ENCODE measurements at regions not wholly inside any gene's neighbourhood (a gene's known extent, or its start where the extent isn't known, plus 50 kb on each side); places are given as distances from the start of the nearest gene placed in this dataset.

GRCh38 chr14:22336031-22336430 is 253.0 kb downstream of the DAD1 start:
- Histone ChIP-seq H3K36me3 (no peaks in the 10 kb centered on the region), H3K27me3 (no peaks in the 10 kb centered on the region), H3K4me1 (ENCODE audit: low read depth) (no peaks in the 10 kb centered on the region), H3K9me3 (ENCODE audit: low read depth) (no peaks in the 10 kb centered on the region), H3K4me3 (no peak overlapping the region), H3K27ac (no peak overlapping the region)
- no peak for TF ChIP-seq CTCF (IDR thresholded peaks at IDR 0.05; ENCODE audit: low read depth, low read length)
- no peak for DNase-seq (ENCODE audit: low read depth in 1 of 2, low spot score in 1 of 2)

GRCh38 chr14:22334627-22335026 is 254.4 kb downstream of the DAD1 start:
- H3K27ac ChIP-seq = no peak overlapping the region
- no peaks in the 10 kb centered on the region for H3K27me3 ChIP-seq
- no peaks in the 10 kb centered on the region for H3K36me3 ChIP-seq
- H3K9me3 ChIP-seq (ENCODE audit: low read depth) = no peaks in the 10 kb centered on the region
- DNase-seq (ENCODE audit: low read depth in 1 of 2, low spot score in 1 of 2) = no peak
- no peaks in the 10 kb centered on the region for H3K4me1 ChIP-seq (ENCODE audit: low read depth)
- H3K4me3 ChIP-seq = no peak overlapping the region
- no peak for TF ChIP-seq CTCF (IDR thresholded peaks at IDR 0.05; ENCODE audit: low read depth, low read length)

GRCh38 chr14:22334275-22334577 is 254.8 kb downstream of the DAD1 start:
- H3K36me3 ChIP-seq = no peaks in the 10 kb centered on the region
- no peak for TF ChIP-seq CTCF (IDR thresholded peaks at IDR 0.05; ENCODE audit: low read depth, low read length)
- H3K27ac ChIP-seq = no peak overlapping the region
- H3K9me3 ChIP-seq (ENCODE audit: low read depth) = no peaks in the 10 kb centered on the region
- H3K4me3 ChIP-seq = no peak overlapping the region
- H3K27me3 ChIP-seq = no peaks in the 10 kb centered on the region
- DNase-seq (ENCODE audit: low read depth in 1 of 2, low spot score in 1 of 2) = no peak
- no peaks in the 10 kb centered on the region for H3K4me1 ChIP-seq (ENCODE audit: low read depth)

GRCh38 chr14:22333422-22334274 is 255.4 kb downstream of the DAD1 start:
- H3K4me3 ChIP-seq = no peak overlapping the region
- peak in 1 of 2 donors; percentile 50 for DNase-seq (ENCODE audit: low read depth in 1 of 2, low spot score in 1 of 2)
- no peak overlapping the region for H3K27ac ChIP-seq
- no peaks in the 10 kb centered on the region for H3K9me3 ChIP-seq (ENCODE audit: low read depth)
- no peak for TF ChIP-seq CTCF (IDR thresholded peaks at IDR 0.05; ENCODE audit: low read depth, low read length)
- H3K36me3 ChIP-seq = no peaks in the 10 kb centered on the region
- H3K4me1 ChIP-seq (ENCODE audit: low read depth) = no peaks in the 10 kb centered on the region
- H3K27me3 ChIP-seq = no peaks in the 10 kb centered on the region

- Histone ChIP-seq H3K4me1 (ENCODE audit: low read depth) (no peaks in the 10 kb centered on the region), H3K36me3 (no peaks in the 10 kb centered on the region), H3K27me3 (no peaks in the 10 kb centered on the region), H3K4me3 (no peak overlapping the region), H3K27ac (no peak overlapping the region), H3K9me3 (ENCODE audit: low read depth) (no peaks in the 10 kb centered on the region)
- DNase-seq (ENCODE audit: low read depth in 1 of 2, low spot score in 1 of 2) = peak in 1 of 2 donors; percentile 2
- TF ChIP-seq CTCF (IDR thresholded peaks at IDR 0.05; ENCODE audit: low read depth, low read length) = no peak
Measured at GRCh38 chr14:22332686-22333421, 256.2 kb downstream of the DAD1 start.
